Ishikawa (cell line): ENCODE measurements at regions not wholly inside any gene's neighbourhood (a gene's known extent, or its start where the extent isn't known, plus 50 kb on each side); places are given as distances from the start of the nearest gene placed in this dataset.

Experiments
- CEBPB ChIP-seq: IDR thresholded peaks from 2 replicates; pipeline ENCODE4 v1.6.1; 2012
- CREB1 ChIP-seq: IDR thresholded peaks from 2 replicates; pipeline ENCODE4 v1.6.1; 2012; ENCODE audit warnings: low read depth
- EGR1 ChIP-seq: IDR thresholded peaks from 2 replicates; pipeline ENCODE4 v1.6.1; 2012
- EP300 ChIP-seq: IDR thresholded peaks from 2 replicates; pipeline ENCODE4 v1.6.1; 2012; ENCODE audit warnings: borderline replicate concordance
- MAX ChIP-seq: IDR thresholded peaks from 2 replicates; pipeline ENCODE4 v1.6.1; 2012
- NFIC ChIP-seq: IDR thresholded peaks from 2 replicates; pipeline ENCODE4 v1.6.1; 2012
- RAD21 ChIP-seq: IDR thresholded peaks from 2 replicates; pipeline ENCODE4 v1.6.1; 2012; ENCODE audit warnings: low read depth
- REST ChIP-seq: IDR thresholded peaks from 2 replicates; pipeline ENCODE4 v1.6.1; 2012; ENCODE audit warnings: low read depth, mild to moderate bottlenecking
- TAF1 ChIP-seq: IDR thresholded peaks from 2 replicates; pipeline ENCODE4 v1.6.1; 2012; ENCODE audit warnings: low read depth, mild to moderate bottlenecking
- TCF12 ChIP-seq: IDR thresholded peaks from 2 replicates; pipeline ENCODE4 v1.6.1; 2012; ENCODE audit warnings: low read depth
- USF1 ChIP-seq: IDR thresholded peaks from 2 replicates; pipeline ENCODE4 v1.6.1; 2012

DNA sequence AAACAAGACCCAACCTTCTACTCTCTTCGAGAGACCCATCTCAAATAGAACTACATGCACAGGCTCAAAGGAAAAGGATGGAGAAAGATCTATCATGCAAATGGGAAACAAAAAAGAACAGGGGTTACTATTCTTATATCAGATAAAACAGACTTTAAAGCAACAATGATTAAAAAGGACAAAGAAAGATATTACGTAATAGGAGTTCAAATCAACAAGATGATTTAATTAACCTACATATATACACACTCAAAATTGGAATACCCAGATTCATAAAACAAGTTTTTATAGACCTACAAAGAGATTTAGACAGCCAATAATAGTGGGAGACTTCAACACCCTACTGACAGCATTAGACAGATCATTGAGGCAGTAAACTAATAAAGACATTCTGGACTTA, 536.6 kb upstream of the RAG2 start:
- TF ChIP-seq CREB1 = no peak
- TF ChIP-seq RAD21 = no peak
- no peak for TF ChIP-seq EP300
- TF ChIP-seq NFIC = no peak
- TF ChIP-seq REST = no peak
- TF ChIP-seq EGR1 = no peak
- no peak for TF ChIP-seq MAX
- no peak for TF ChIP-seq TAF1
- no peak for TF ChIP-seq TCF12
- TF ChIP-seq USF1 = no peak
- TF ChIP-seq CEBPB = no peak
